Liver (tissue), 8 donors: ENCODE measurements at regions not wholly inside any gene's neighbourhood (a gene's known extent, or its start where the extent isn't known, plus 50 kb on each side); places are given as distances from the start of the nearest gene placed in this dataset.

Source experiments
- DNase-seq: peaks from one replicate; pipeline ENCODE4 v3.0.0-alpha.2; 2017; ENCODE audit warnings: low spot score
- H3K27ac ChIP-seq, 2 donors: one replicate each; pipeline ENCODE4 v1.7.0; 2013; ENCODE audit warnings: inconsistent platforms in 2 of 2, low read length in 2 of 2, control low read depth in 1 of 2, low read depth in 1 of 2, mild to moderate bottlenecking in 1 of 2
- H3K27me3 ChIP-seq, 4 donors: one replicate each; pipeline versions ENCODE4 v1.6.1 to v1.7.0; 2013; ENCODE audit warnings: low read length in 3 of 4, inconsistent platforms in 1 of 4, mild to moderate bottlenecking in 1 of 4, moderate library complexity in 1 of 4; ENCODE audit not compliant: control insufficient read depth in 4 of 4, insufficient read depth in 4 of 4
- H3K36me3 ChIP-seq, 4 donors: one replicate each; pipeline versions ENCODE4 v1.6.1 to v1.7.0; 2013; ENCODE audit warnings: low read length in 3 of 4, mild to moderate bottlenecking in 3 of 4, low read depth in 1 of 4, moderate library complexity in 1 of 4; ENCODE audit not compliant: control insufficient read depth in 4 of 4, insufficient read depth in 3 of 4
- H3K4me1 ChIP-seq, 4 donors: one replicate each; pipeline versions ENCODE4 v1.6.1 to v1.7.0; 2013; ENCODE audit warnings: low read length in 3 of 4, mild to moderate bottlenecking in 3 of 4, moderate library complexity in 1 of 4; ENCODE audit not compliant: control insufficient read depth in 4 of 4, insufficient read depth in 4 of 4
- H3K4me3 ChIP-seq, 3 donors: one replicate each; pipeline versions ENCODE4 v1.6.1 to v1.7.0; 2013; ENCODE audit warnings: low read length in 3 of 3, control low read depth in 1 of 3, low read depth in 1 of 3, mild to moderate bottlenecking in 1 of 3
- H3K9ac ChIP-seq, 2 donors: one replicate each; pipeline ENCODE4 v1.7.0; 2013; ENCODE audit warnings: low read length in 2 of 2, mild to moderate bottlenecking in 2 of 2, moderate library complexity in 2 of 2, control low read depth in 1 of 2, low read depth in 1 of 2
- H3K9me3 ChIP-seq, 4 donors: one replicate each; pipeline versions ENCODE4 v1.6.1 to v1.7.0; 2013; ENCODE audit warnings: low read length in 3 of 4; ENCODE audit not compliant: control insufficient read depth in 4 of 4
- ATF3 ChIP-seq: IDR thresholded peaks from 2 replicates; pipeline ENCODE4 v1.6.1; 2016; ENCODE audit warnings: antibody characterized with exemption
- CTCF ChIP-seq: fragments of 150-350 bp; IDR thresholded peaks from 2 replicates; pipeline ENCODE4 v1.5.1; 2017; ENCODE audit warnings: improper control_type of control experiment, low read depth, low read length; ENCODE audit not compliant: missing input control
- EGR1 ChIP-seq, 2 donors: IDR thresholded peaks; 2 replicates each; pipeline ENCODE4 v1.6.1; 2016 to 2018; ENCODE audit warnings: antibody characterized with exemption in 2 of 2, low read depth in 2 of 2
- FOXA1 ChIP-seq: IDR thresholded peaks from 2 replicates; pipeline ENCODE4 v1.6.1; 2016; ENCODE audit warnings: antibody characterized with exemption
- FOXA2 ChIP-seq: IDR thresholded peaks from 2 replicates; pipeline ENCODE4 v1.6.1; 2016; ENCODE audit warnings: antibody characterized with exemption
- GABPA ChIP-seq, 2 donors: IDR thresholded peaks in 1 of 2; conservative IDR thresholded peaks in 1 of 2; 2 replicates each; pipeline ENCODE4 v1.6.1; 2016; ENCODE audit warnings: antibody characterized with exemption in 2 of 2, mild to moderate bottlenecking in 1 of 2, moderate library complexity in 1 of 2
- HNF4A ChIP-seq, 2 donors: conservative IDR thresholded peaks; 2 replicates each; pipeline ENCODE4 v1.6.1; 2016; ENCODE audit warnings: antibody characterized with exemption in 2 of 2, mild to moderate bottlenecking in 2 of 2
- HNF4G ChIP-seq: IDR thresholded peaks from 2 replicates; pipeline ENCODE4 v1.6.1; 2016; ENCODE audit warnings: antibody characterized with exemption
- JUND ChIP-seq, 2 donors: IDR thresholded peaks; 2 replicates each; pipeline ENCODE4 v1.6.1; 2016; ENCODE audit warnings: antibody characterized with exemption in 2 of 2
- MAX ChIP-seq: IDR thresholded peaks from 2 replicates; pipeline ENCODE4 v1.6.1; 2016; ENCODE audit warnings: antibody characterized with exemption
- NR2F2 ChIP-seq: IDR thresholded peaks from 2 replicates; pipeline ENCODE4 v1.6.1; 2016; ENCODE audit warnings: antibody characterized with exemption
- RAD21 ChIP-seq, 2 donors: IDR thresholded peaks; 2 replicates each; pipeline ENCODE4 v1.6.1; 2016; ENCODE audit warnings: antibody characterized with exemption in 2 of 2, mild to moderate bottlenecking in 2 of 2
- REST ChIP-seq: IDR thresholded peaks from 2 replicates; pipeline ENCODE4 v1.6.1; 2016; ENCODE audit warnings: antibody characterized with exemption, mild to moderate bottlenecking
- RXRA ChIP-seq, 2 donors: IDR thresholded peaks; 2 replicates each; pipeline ENCODE4 v1.6.1; 2017 to 2018; ENCODE audit warnings: antibody characterized with exemption in 2 of 2, mild to moderate bottlenecking in 1 of 2
- SP1 ChIP-seq: IDR thresholded peaks from 2 replicates; pipeline ENCODE4 v1.6.1; 2018; ENCODE audit warnings: antibody characterized with exemption, mild to moderate bottlenecking
- TAF1 ChIP-seq: conservative IDR thresholded peaks from 2 replicates; pipeline ENCODE4 v1.6.1; 2016; ENCODE audit warnings: antibody characterized with exemption, mild to moderate bottlenecking
- YY1 ChIP-seq: IDR thresholded peaks from 2 replicates; pipeline ENCODE4 v1.6.1; 2016; ENCODE audit warnings: antibody characterized with exemption, mild to moderate bottlenecking
- ZBTB33 ChIP-seq: IDR thresholded peaks from 2 replicates; pipeline ENCODE4 v1.6.1; 2016; ENCODE audit warnings: antibody characterized with exemption
- WGBS: extraction: QIAGEN DNeasy Blood & Tissue Kit; methylation state at CpG from one replicate; pipeline ENCODE4 v1.1.7; 2013; 5-methylcytosine and 5-hydroxymethylcytosine counted together
- donor health status: healthy.
- donor health status: healthy.
- donor health status: healthy.
- donor health status: healthy.
- donor health status: healthy.

GRCh38 chrX:9326369-9326768 lies 138.5 kb upstream of the TBL1X start:
- no peaks in the 10 kb centered on the region for H3K9me3 ChIP-seq
- H3K27me3 ChIP-seq, result no peaks in the 10 kb centered on the region
- no peaks in the 10 kb centered on the region for H3K36me3 ChIP-seq
- H3K9ac ChIP-seq, result no peak overlapping the region
- no peak for TF ChIP-seq FOXA2
- no peak for TF ChIP-seq NR2F2
- no peak for TF ChIP-seq TAF1
- 98% methylated on average over 6 of the region's 6 CpGs for WGBS
- no peaks in the 10 kb centered on the region for H3K4me1 ChIP-seq
- no peak overlapping the region for H3K27ac ChIP-seq
- H3K4me3 ChIP-seq, result no peak overlapping the region
- no peak for DNase-seq

- Histone ChIP-seq H3K9ac (no peak overlapping the region), H3K27ac (no peak overlapping the region), H3K9me3 (no peaks in the 10 kb centered on the region), H3K4me3 (no peak overlapping the region), H3K27me3 (no peaks in the 10 kb centered on the region), H3K36me3 (no peaks in the 10 kb centered on the region), H3K4me1 (no peaks in the 10 kb centered on the region)
- no peak for DNase-seq
- no peak for TF ChIP-seq SP1
- TF ChIP-seq REST, result no peak
- no peak for TF ChIP-seq HNF4G
- no peak for TF ChIP-seq FOXA2
- TF ChIP-seq EGR1 (IDR thresholded peaks at IDR 0.05; ENCODE audit: low read depth in 2 of 2), result no peak
- no peak for TF ChIP-seq YY1
- no peak for TF ChIP-seq MAX
- TF ChIP-seq ATF3, result no peak
- TF ChIP-seq RAD21 (IDR thresholded peaks at IDR 0.05), result no peak
- no peak for TF ChIP-seq TAF1
- no peak for TF ChIP-seq ZBTB33
- TF ChIP-seq FOXA1, result no peak
- no peak for TF ChIP-seq RXRA (IDR thresholded peaks at IDR 0.05)
- no peak for TF ChIP-seq HNF4A (conservative IDR thresholded peaks at IDR 0.05)
- TF ChIP-seq GABPA (IDR thresholded peaks at IDR 0.05 in 1 of 2, conservative IDR thresholded peaks at IDR 0.05 in 1 of 2), result no peak
- no peak for TF ChIP-seq JUND (IDR thresholded peaks at IDR 0.05)
- no peak for TF ChIP-seq CTCF
- TF ChIP-seq NR2F2, result no peak
- 98% methylated on average over 6 of the region's 6 CpGs for WGBS
Observed at GRCh38 chrX:9327086-9327746, 137.6 kb upstream of the TBL1X start.
